HCT116 (cell line): ENCODE measurements at regions not wholly inside any gene's neighbourhood (a gene's known extent, or its start where the extent isn't known, plus 50 kb on each side); places are given as distances from the start of the nearest gene placed in this dataset.

Experiments
- ATAC-seq: fragments of 200-7000 bp; cut with Tn5 transposase; 2 replicates; pipeline ENCODE4 v1.9.1; 2020; ENCODE audit warnings: mild to moderate bottlenecking, moderate library complexity
- BruUV-seq: library from RNA; stranded (reverse); fragments of 400-500 nt; replicated peaks from 2 replicates; lab custom pipeline; 2021; lab: Mats Ljungman, UMichigan
- CTCF ChIA-PET: fragments of 300-600 bp; sonication (Branson Sonifier 250); formaldehyde crosslinking; loops from one replicate; lab custom pipeline; 2021; ENCODE audit warnings: antibody characterized with exemption; lab: Charles Lee
- POLR2A ChIA-PET: fragments of 300-600, 350-600 bp; sonication (Branson Sonifier 250); formaldehyde crosslinking; loops from one replicate; lab custom pipeline; 2021; ENCODE audit warnings: antibody characterized with exemption; lab: Charles Lee
- RAD21 ChIA-PET, 2 experiments: fragments of 300-600 bp; sonication (Branson Sonifier 250); formaldehyde crosslinking; loops; one replicate each; lab custom pipeline; 2023; ENCODE audit warnings: low total read pairs in 2 of 2; ENCODE audit not compliant: uncharacterized antibody in 2 of 2, unreplicated experiment in 2 of 2, low non-redundant PET in 1 of 2; lab: Charles Lee
- DNase-seq: peaks from one replicate; pipeline ENCODE4 v3.0.0-alpha.2; 2010; ENCODE audit warnings: low read depth, low spot score
- H2AFZ ChIP-seq: fragments of 200-600 bp; shearing (Covaris generic), sonication (generic); 2 replicates; pipeline ENCODE4 v1.6.1; 2017; ENCODE audit warnings: low read depth, mixed run types, mixed read lengths, antibody characterized with exemption, low read length; ENCODE audit not compliant: poor library complexity, severe bottlenecking
- H3K27ac ChIP-seq: 2 replicates; pipeline ENCODE4 v1.5.1; 2012; ENCODE audit warnings: low read depth, low read length
- H3K27me3 ChIP-seq: fragments of 200-600 bp; sonication (generic); 2 replicates; pipeline ENCODE4 v1.6.1; 2016; ENCODE audit warnings: mixed run types, low read length, mixed read lengths; ENCODE audit not compliant: insufficient read depth
- H3K36me3 ChIP-seq, 2 experiments: fragments of 200-500 bp in 1 of 2; fragments of 200-600 bp in 1 of 2; sonication (Bioruptor generic) in 1 of 2; sonication (generic) in 1 of 2; 2 replicates each; pipeline versions ENCODE4 v1.5.1 to v1.6.1; 2014 to 2016; ENCODE audit warnings: low read length in 2 of 2, inconsistent platforms in 1 of 2, mixed read lengths in 1 of 2, mixed run types in 1 of 2; ENCODE audit not compliant: insufficient read depth in 2 of 2, control insufficient read depth in 1 of 2
- H3K4me1 ChIP-seq, 2 experiments: fragments of 200-600 bp in 1 of 2; sonication (generic) in 1 of 2; 2 replicates each; pipeline versions ENCODE4 v1.5.1 to v1.6.1; 2012 to 2017; ENCODE audit warnings: low read length in 2 of 2, inconsistent platforms in 1 of 2, mild to moderate bottlenecking in 1 of 2, mixed read lengths in 1 of 2, mixed run types in 1 of 2, moderate library complexity in 1 of 2; ENCODE audit not compliant: insufficient read depth in 2 of 2, control insufficient read depth in 1 of 2
- H3K4me2 ChIP-seq: fragments of 200-600 bp; sonication (generic); 2 replicates; pipeline ENCODE4 v1.6.1; 2017; ENCODE audit warnings: mixed run types, low read length, mixed read lengths
- H3K4me3 ChIP-seq, 2 experiments: fragments of 200-600 bp in 1 of 2; sonication (generic) in 1 of 2; replicated peaks in 1 of 2; 2 replicates each; pipeline ENCODE4 v1.5.1; 2011 to 2016; ENCODE audit warnings: low read length in 2 of 2, control low read depth in 1 of 2, low read depth in 1 of 2, mild to moderate bottlenecking in 1 of 2, mixed read lengths in 1 of 2, mixed run types in 1 of 2
- H3K79me2 ChIP-seq: fragments of 200-600 bp; sonication (generic); 2 replicates; pipeline ENCODE4 v1.6.1; 2017; ENCODE audit warnings: mild to moderate bottlenecking, mixed run types, low read length, moderate library complexity, mixed read lengths; ENCODE audit not compliant: insufficient read depth
- H3K9ac ChIP-seq: fragments of 200-600 bp; sonication (generic); 2 replicates; pipeline ENCODE4 v1.6.1; 2016; ENCODE audit warnings: low read length, mixed read lengths
- H3K9me2 ChIP-seq: fragments of 200-600 bp; sonication (generic), shearing (Covaris generic); 2 replicates; pipeline ENCODE4 v1.6.1; 2017; ENCODE audit warnings: mixed run types, mild to moderate bottlenecking, moderate library complexity; ENCODE audit not compliant: insufficient read depth
- H3K9me3 ChIP-seq, 2 experiments: fragments of 200-500 bp in 1 of 2; fragments of 200-600 bp in 1 of 2; sonication (Bioruptor generic) in 1 of 2; sonication (generic) in 1 of 2; 2 replicates each; pipeline ENCODE4 v1.6.1; 2014 to 2017; ENCODE audit warnings: low read length in 2 of 2, mixed read lengths in 2 of 2, inconsistent platforms in 1 of 2, low read depth in 1 of 2, mild to moderate bottlenecking in 1 of 2, mixed run types in 1 of 2, moderate library complexity in 1 of 2; ENCODE audit not compliant: control insufficient read depth in 1 of 2, insufficient read depth in 1 of 2
- H4K20me1 ChIP-seq: fragments of 200-600 bp; sonication (generic), shearing (Covaris generic); 2 replicates; pipeline ENCODE4 v1.6.1; 2017; ENCODE audit warnings: mixed run types, mild to moderate bottlenecking, moderate library complexity; ENCODE audit not compliant: insufficient read depth
- CBX3 ChIP-seq: IDR thresholded peaks from 2 replicates; pipeline ENCODE4 v1.6.1; 2012; ENCODE audit warnings: low read depth
- CEBPB ChIP-seq: IDR thresholded peaks from 2 replicates; pipeline ENCODE4 v1.6.1; 2012; ENCODE audit warnings: low read depth
- ELF1 ChIP-seq: IDR thresholded peaks from 2 replicates; pipeline ENCODE4 v1.6.1; 2012; ENCODE audit warnings: low read depth, borderline replicate concordance
- FOSL1 ChIP-seq: IDR thresholded peaks from 2 replicates; pipeline ENCODE4 v1.6.1; 2012; ENCODE audit warnings: low read depth
- JUND ChIP-seq: IDR thresholded peaks from 2 replicates; pipeline ENCODE4 v1.6.1; 2012
- POLR2A ChIP-seq: IDR thresholded peaks from 2 replicates; pipeline ENCODE4 v1.7.0; 2011; ENCODE audit warnings: borderline replicate concordance; ENCODE audit not compliant: insufficient read depth, insufficient read length; ENCODE audit errors: extremely low read depth
- POLR2AphosphoS5 ChIP-seq: IDR thresholded peaks from 2 replicates; pipeline ENCODE4 v1.6.1; 2011; ENCODE audit warnings: mild to moderate bottlenecking, low read depth, low read length, moderate library complexity
- RAD21 ChIP-seq: IDR thresholded peaks from 2 replicates; pipeline ENCODE4 v1.6.1; 2012; ENCODE audit warnings: low read depth, mild to moderate bottlenecking
- SIN3A ChIP-seq: IDR thresholded peaks from 2 replicates; pipeline ENCODE4 v1.6.1; 2012; ENCODE audit warnings: low read depth
- SP1 ChIP-seq: IDR thresholded peaks from 2 replicates; pipeline ENCODE4 v1.6.1; 2012; ENCODE audit warnings: low read depth
- SRF ChIP-seq: IDR thresholded peaks from 2 replicates; pipeline ENCODE4 v1.6.1; 2012; ENCODE audit warnings: low read depth
- TCF7L2 ChIP-seq: IDR thresholded peaks from 2 replicates; pipeline ENCODE4 v1.7.0; 2011; ENCODE audit warnings: borderline replicate concordance, inconsistent platforms; ENCODE audit not compliant: insufficient read depth, insufficient read length; ENCODE audit errors: extremely low read depth
- YY1 ChIP-seq: IDR thresholded peaks from 2 replicates; pipeline ENCODE4 v1.6.1; 2011; ENCODE audit warnings: low read length, low read depth, moderate library complexity, mild to moderate bottlenecking; ENCODE audit not compliant: insufficient replicate concordance; ENCODE audit errors: extremely low read depth
- ZFX ChIP-seq: fragments of 450-650 bp; IDR thresholded peaks from 2 replicates; pipeline ENCODE4 v1.6.1; 2017
- ZNF274 ChIP-seq: fragments of 200-500 bp; sonication (Bioruptor generic); IDR thresholded peaks from 2 replicates; pipeline ENCODE4 v1.6.1; 2014; ENCODE audit warnings: mild to moderate bottlenecking, low read depth, low read length, inconsistent platforms
- intact Hi-C: fragments of 100-400 bp; cut with micrococcal nuclease; formaldehyde crosslinking; loops from 2 replicates; pipeline ENCODE4 v1.10.0; 2022
- TF ChIP-seq, protein P1 (sequence below): IDR thresholded peaks from 2 replicates; pipeline ENCODE4 v1.6.1; 2011; ENCODE audit warnings: mild to moderate bottlenecking, low read length, moderate library complexity; ENCODE audit not compliant: insufficient replicate concordance; ENCODE audit errors: extremely low read depth
- TF ChIP-seq, protein P2 (sequence below): IDR thresholded peaks from 2 replicates; pipeline ENCODE4 v1.6.1; 2012
- TF ChIP-seq, protein P3 (sequence below): IDR thresholded peaks from 2 replicates; pipeline ENCODE4 v1.6.1; 2012
- TF ChIP-seq, protein P4 (sequence below), 3 experiments: fragments of 200-600 bp in 1 of 3; sonication (generic) in 1 of 3; IDR thresholded peaks in 2 of 3; conservative IDR thresholded peaks in 1 of 3; 2 replicates each; pipeline ENCODE4 v1.5.1; 2012 to 2017; ENCODE audit warnings: low read depth in 2 of 3, low read length in 2 of 3, antibody characterized with exemption in 1 of 3, borderline replicate concordance in 1 of 3, control low read depth in 1 of 3, mild to moderate bottlenecking in 1 of 3, mixed read lengths in 1 of 3, mixed run types in 1 of 3, moderate library complexity in 1 of 3; ENCODE audit not compliant: insufficient read depth in 1 of 3

DNA sequence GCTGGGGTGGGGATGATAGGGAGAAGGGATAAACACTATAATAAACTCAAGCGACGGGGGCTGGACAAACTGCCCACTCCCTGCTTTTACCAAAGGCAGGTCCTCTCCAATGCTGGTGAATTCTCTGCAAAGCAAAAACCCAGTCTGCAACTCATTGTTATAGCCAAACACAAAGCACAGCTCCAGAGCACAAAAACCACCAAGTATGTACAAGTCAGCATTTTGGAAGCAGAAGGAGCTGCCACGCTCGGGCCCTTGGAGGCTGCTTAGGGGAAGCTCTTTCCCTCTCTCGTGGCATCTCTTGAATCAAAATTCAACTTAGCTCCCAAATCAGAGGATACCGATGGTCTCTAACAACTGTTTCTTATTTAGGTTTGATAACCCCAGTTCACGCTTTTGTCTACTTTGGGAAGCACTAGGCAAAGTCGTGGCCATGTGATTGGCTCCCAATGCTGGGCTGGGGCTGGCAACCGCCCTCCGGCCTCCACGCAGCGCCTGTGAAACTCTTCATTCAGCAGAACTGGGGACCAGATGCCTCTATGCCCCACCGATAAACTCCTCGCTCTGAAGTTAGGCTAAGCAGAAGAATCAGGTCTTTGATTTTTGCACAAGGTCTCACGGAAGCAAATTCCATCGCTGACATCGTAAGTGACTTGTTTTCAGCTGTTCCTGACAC is 158.5 kb upstream of the FOXN3 start (continued):
- TF ChIP-seq, protein P1, sequence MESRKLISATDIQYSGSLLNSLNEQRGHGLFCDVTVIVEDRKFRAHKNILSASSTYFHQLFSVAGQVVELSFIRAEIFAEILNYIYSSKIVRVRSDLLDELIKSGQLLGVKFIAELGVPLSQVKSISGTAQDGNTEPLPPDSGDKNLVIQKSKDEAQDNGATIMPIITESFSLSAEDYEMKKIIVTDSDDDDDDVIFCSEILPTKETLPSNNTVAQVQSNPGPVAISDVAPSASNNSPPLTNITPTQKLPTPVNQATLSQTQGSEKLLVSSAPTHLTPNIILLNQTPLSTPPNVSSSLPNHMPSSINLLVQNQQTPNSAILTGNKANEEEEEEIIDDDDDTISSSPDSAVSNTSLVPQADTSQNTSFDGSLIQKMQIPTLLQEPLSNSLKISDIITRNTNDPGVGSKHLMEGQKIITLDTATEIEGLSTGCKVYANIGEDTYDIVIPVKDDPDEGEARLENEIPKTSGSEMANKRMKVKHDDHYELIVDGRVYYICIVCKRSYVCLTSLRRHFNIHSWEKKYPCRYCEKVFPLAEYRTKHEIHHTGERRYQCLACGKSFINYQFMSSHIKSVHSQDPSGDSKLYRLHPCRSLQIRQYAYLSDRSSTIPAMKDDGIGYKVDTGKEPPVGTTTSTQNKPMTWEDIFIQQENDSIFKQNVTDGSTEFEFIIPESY = no peak
- no peak for TF ChIP-seq ZNF274
- no peak for TF ChIP-seq RAD21
- TF ChIP-seq POLR2AphosphoS5 = no peak
- no peak for TF ChIP-seq ZFX
- no peak for TF ChIP-seq SIN3A
- TF ChIP-seq, protein P2, sequence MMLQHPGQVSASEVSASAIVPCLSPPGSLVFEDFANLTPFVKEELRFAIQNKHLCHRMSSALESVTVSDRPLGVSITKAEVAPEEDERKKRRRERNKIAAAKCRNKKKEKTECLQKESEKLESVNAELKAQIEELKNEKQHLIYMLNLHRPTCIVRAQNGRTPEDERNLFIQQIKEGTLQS = no peak
- no peak for TF ChIP-seq JUND
- TF ChIP-seq SRF = no peak
- no peak for TF ChIP-seq ELF1

DNA sequence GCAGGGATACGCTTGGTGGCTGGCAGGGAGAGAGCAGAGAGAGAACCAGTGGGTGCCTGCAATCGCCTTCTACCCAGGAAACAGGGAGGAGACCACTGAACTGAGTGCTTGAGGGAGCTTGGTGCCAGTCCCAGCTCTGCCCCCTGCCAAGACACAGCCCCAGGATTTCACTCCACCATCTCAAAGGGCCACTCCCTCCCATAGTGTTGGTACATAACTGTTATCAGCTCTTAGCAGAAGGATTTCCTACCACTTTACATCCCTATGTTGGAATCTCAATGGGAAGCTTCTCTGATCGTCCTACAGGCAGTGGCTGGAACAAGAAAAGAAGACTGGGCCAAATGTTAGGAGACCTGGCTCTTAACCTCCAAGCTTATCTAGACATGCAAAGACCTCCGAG is 157.4 kb upstream of the FOXN3 start:
- no peaks in the 10 kb centered on the region for H3K9me3 ChIP-seq
- H3K27me3 ChIP-seq = no peaks in the 10 kb centered on the region
- RAD21 ChIA-PET = no interaction called here
- intact Hi-C loops = no loop called here
- no peak for ATAC-seq
- no peak overlapping the region for H3K9ac ChIP-seq
- H4K20me1 ChIP-seq = no peaks in the 10 kb centered on the region
- H3K79me2 ChIP-seq = no peaks in the 10 kb centered on the region
- no peak overlapping the region for H3K4me3 ChIP-seq
- H3K9me2 ChIP-seq = no peaks in the 10 kb centered on the region
- no peak overlapping the region for H2AFZ ChIP-seq
- BruUV-seq = no TSS peak
- POLR2A ChIA-PET = no interaction called here
- DNase-seq = no peak
- H3K4me2 ChIP-seq = no peak overlapping the region
- no peaks in the 10 kb centered on the region for H3K36me3 ChIP-seq
- CTCF ChIA-PET = no interaction called here
- no peaks in the 10 kb centered on the region for H3K4me1 ChIP-seq
- H3K27ac ChIP-seq = no peak overlapping the region
- TF ChIP-seq ZFX (no peak), CBX3 (no peak), ELF1 (no peak), TCF7L2 (no peak), SP1 (no peak), CEBPB (no peak), JUND (no peak), POLR2AphosphoS5 (no peak), YY1 (no peak), SIN3A (no peak), FOSL1 (no peak), POLR2A (no peak)
- TF ChIP-seq, protein P1 = no peak
- TF ChIP-seq, protein P3, sequence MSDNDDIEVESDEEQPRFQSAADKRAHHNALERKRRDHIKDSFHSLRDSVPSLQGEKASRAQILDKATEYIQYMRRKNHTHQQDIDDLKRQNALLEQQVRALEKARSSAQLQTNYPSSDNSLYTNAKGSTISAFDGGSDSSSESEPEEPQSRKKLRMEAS = no peak
- TF ChIP-seq, protein P4, sequence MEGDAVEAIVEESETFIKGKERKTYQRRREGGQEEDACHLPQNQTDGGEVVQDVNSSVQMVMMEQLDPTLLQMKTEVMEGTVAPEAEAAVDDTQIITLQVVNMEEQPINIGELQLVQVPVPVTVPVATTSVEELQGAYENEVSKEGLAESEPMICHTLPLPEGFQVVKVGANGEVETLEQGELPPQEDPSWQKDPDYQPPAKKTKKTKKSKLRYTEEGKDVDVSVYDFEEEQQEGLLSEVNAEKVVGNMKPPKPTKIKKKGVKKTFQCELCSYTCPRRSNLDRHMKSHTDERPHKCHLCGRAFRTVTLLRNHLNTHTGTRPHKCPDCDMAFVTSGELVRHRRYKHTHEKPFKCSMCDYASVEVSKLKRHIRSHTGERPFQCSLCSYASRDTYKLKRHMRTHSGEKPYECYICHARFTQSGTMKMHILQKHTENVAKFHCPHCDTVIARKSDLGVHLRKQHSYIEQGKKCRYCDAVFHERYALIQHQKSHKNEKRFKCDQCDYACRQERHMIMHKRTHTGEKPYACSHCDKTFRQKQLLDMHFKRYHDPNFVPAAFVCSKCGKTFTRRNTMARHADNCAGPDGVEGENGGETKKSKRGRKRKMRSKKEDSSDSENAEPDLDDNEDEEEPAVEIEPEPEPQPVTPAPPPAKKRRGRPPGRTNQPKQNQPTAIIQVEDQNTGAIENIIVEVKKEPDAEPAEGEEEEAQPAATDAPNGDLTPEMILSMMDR (IDR thresholded peaks at IDR 0.05 in 2 of 3, conservative IDR thresholded peaks at IDR 0.05 in 1 of 3; ENCODE audit: borderline replicate concordance in 1 of 3, insufficient read depth in 1 of 3, low read depth in 2 of 3, low read length in 2 of 3) = no peak
- TF ChIP-seq, protein P2 = no peak
